ENCODE measurements at regions not wholly inside any gene's neighbourhood (a gene's known extent, or its start where the extent isn't known, plus 50 kb on each side); places are given as distances from the start of the nearest gene placed in this dataset.

- 59 to 80% (median 68%) methylated on average over 4 of the region's 4 CpGs for WGBS, 5 donors
- DNase-seq: no peak
- TF ChIP-seq CTCF (IDR thresholded peaks at IDR 0.05 in 8 of 11, conservative IDR thresholded peaks at IDR 0.05 in 3 of 11) (no peak), POLR2A (IDR thresholded peaks at IDR 0.05) (no peak), POLR2AphosphoS5 (IDR thresholded peaks at IDR 0.05) (no peak)
- Histone ChIP-seq H3K27ac (no peak overlapping the region), H3K4me1 (no peaks in the 10 kb centered on the region), H3K27me3 (replicated peaks in 1 of 7) (no peaks in the 10 kb centered on the region), H3K9me3 (no peaks in the 10 kb centered on the region), H3K36me3 (no peaks in the 10 kb centered on the region), H3K4me3 (no peak overlapping the region)
- intact Hi-C loops (cut with DNase I; ENCODE audit: low total_unique reads): no loop called here
These were observed 641.9 kb downstream of the SLC4A3 start for GRCh38 chr2:220269367-220269766.

- no peaks in the 10 kb centered on the region for H3K9me3 ChIP-seq
- H3K27me3 ChIP-seq (replicated peaks in 1 of 7): no peaks in the 10 kb centered on the region
- H3K36me3 ChIP-seq: no peaks in the 10 kb centered on the region
- H3K27ac ChIP-seq: no peak overlapping the region
- intact Hi-C loops (cut with DNase I; ENCODE audit: low total_unique reads): no loop called here
- no peaks in the 10 kb centered on the region for H3K4me1 ChIP-seq
- no peak for DNase-seq
- WGBS, 5 donors: 27 to 34% (median 29%) methylated on average over 1 of the region's 1 CpG
- H3K4me3 ChIP-seq: no peak overlapping the region
- TF ChIP-seq CTCF (IDR thresholded peaks at IDR 0.05 in 8 of 11, conservative IDR thresholded peaks at IDR 0.05 in 3 of 11): no peak
- no peak for TF ChIP-seq POLR2A (IDR thresholded peaks at IDR 0.05)
- TF ChIP-seq POLR2AphosphoS5 (IDR thresholded peaks at IDR 0.05): no peak
These were observed 643.1 kb downstream of the SLC4A3 start for GRCh38 chr2:220270481-220271070.

- H3K4me3 ChIP-seq: no peak overlapping the region
- no peaks in the 10 kb centered on the region for H3K4me1 ChIP-seq
- TF ChIP-seq POLR2A (IDR thresholded peaks at IDR 0.05) (no peak), POLR2AphosphoS5 (IDR thresholded peaks at IDR 0.05) (no peak), CTCF (IDR thresholded peaks at IDR 0.05 in 8 of 11, conservative IDR thresholded peaks at IDR 0.05 in 3 of 11) (no peak)
- H3K36me3 ChIP-seq: no peaks in the 10 kb centered on the region
- no peaks in the 10 kb centered on the region for H3K27me3 ChIP-seq (replicated peaks in 1 of 7)
- intact Hi-C loops (cut with DNase I; ENCODE audit: low total_unique reads): no loop called here
- no peak for DNase-seq
- H3K9me3 ChIP-seq: no peaks in the 10 kb centered on the region
- no peak overlapping the region for H3K27ac ChIP-seq
These were observed 645.2 kb downstream of the SLC4A3 start for GRCh38 chr2:220272656-220273055.

GRCh38 chr2:220273082-220273481, 645.7 kb downstream of the SLC4A3 start:
- Histone ChIP-seq H3K4me3 (no peak overlapping the region), H3K4me1 (no peaks in the 10 kb centered on the region), H3K9me3 (no peaks in the 10 kb centered on the region), H3K27me3 (replicated peaks in 1 of 7) (no peaks in the 10 kb centered on the region), H3K27ac (no peak overlapping the region), H3K36me3 (no peaks in the 10 kb centered on the region)
- TF ChIP-seq CTCF (IDR thresholded peaks at IDR 0.05 in 8 of 11, conservative IDR thresholded peaks at IDR 0.05 in 3 of 11) (no peak), POLR2AphosphoS5 (IDR thresholded peaks at IDR 0.05) (no peak)
- no peak for DNase-seq
- intact Hi-C loops (cut with DNase I; ENCODE audit: low total_unique reads): no loop called here
- WGBS, 5 donors: 65 to 78% (median 70%) methylated on average over 2 of the region's 2 CpGs
